ENCODE measurements at regions not wholly inside any gene's neighbourhood (a gene's known extent, or its start where the extent isn't known, plus 50 kb on each side); places are given as distances from the start of the nearest gene placed in this dataset.

- Histone ChIP-seq H3K27me3 (replicated peaks; ENCODE audit: insufficient read depth) (no peaks in the 10 kb centered on the region), H3K4me1 (replicated peaks) (no peaks in the 10 kb centered on the region), H3K4me3 (no peak overlapping the region), H3K9me3 (no peaks in the 10 kb centered on the region), H3K36me3 (no peaks in the 10 kb centered on the region), H3K27ac (no peak overlapping the region)
- intact Hi-C loops (cut with DNase I), result loop anchor here (10.0 kb wide), 1 partner anchor 60 kb away; no protein-coding TSS in a partner anchor
- TF ChIP-seq CTCF (IDR thresholded peaks at IDR 0.05) (no peak), POLR2A (IDR thresholded peaks at IDR 0.05) (no peak), POLR2AphosphoS5 (IDR thresholded peaks at IDR 0.05) (no peak)
- DNase-seq (ENCODE audit: low spot score), result no peak
- WGBS, result 68% methylated on average over 2 of the region's 2 CpGs
Observed at GRCh38 chr9:23444658-23445057, 381.4 kb downstream of the ELAVL2 start.

- DNase-seq (ENCODE audit: low spot score), result no peak
Observed at GRCh38 chr9:23447166-23447565, 378.9 kb downstream of the ELAVL2 start.

GRCh38 chr9:23447944-23448343 is 378.1 kb downstream of the ELAVL2 start:
- H3K4me3 ChIP-seq, result no peak overlapping the region
- no peaks in the 10 kb centered on the region for H3K4me1 ChIP-seq (replicated peaks)
- H3K27ac ChIP-seq, result no peak overlapping the region
- no peaks in the 10 kb centered on the region for H3K9me3 ChIP-seq
- H3K27me3 ChIP-seq (replicated peaks; ENCODE audit: insufficient read depth), result no peaks in the 10 kb centered on the region
- TF ChIP-seq POLR2A (IDR thresholded peaks at IDR 0.05) (no peak), CTCF (IDR thresholded peaks at IDR 0.05) (no peak), POLR2AphosphoS5 (IDR thresholded peaks at IDR 0.05) (no peak)
- intact Hi-C loops (cut with DNase I), result loop anchor here (10.0 kb wide), 1 partner anchor 57 kb away; no protein-coding TSS in a partner anchor
- DNase-seq (ENCODE audit: low spot score), result no peak
- no peaks in the 10 kb centered on the region for H3K36me3 ChIP-seq
- 75% methylated on average over 4 of the region's 4 CpGs for WGBS

More at GRCh38 chr9:23447166-23447565, 378.9 kb downstream of the ELAVL2 start:
- Histone ChIP-seq H3K27me3 (replicated peaks; ENCODE audit: insufficient read depth) (no peaks in the 10 kb centered on the region), H3K4me1 (replicated peaks) (no peaks in the 10 kb centered on the region), H3K9me3 (no peaks in the 10 kb centered on the region), H3K27ac (no peak overlapping the region), H3K36me3 (no peaks in the 10 kb centered on the region), H3K4me3 (no peak overlapping the region)
- 48% methylated on average over 3 of the region's 3 CpGs for WGBS
- TF ChIP-seq POLR2A (IDR thresholded peaks at IDR 0.05) (no peak), CTCF (IDR thresholded peaks at IDR 0.05) (no peak), POLR2AphosphoS5 (IDR thresholded peaks at IDR 0.05) (no peak)
- intact Hi-C loops (cut with DNase I), result loop anchor here (10.0 kb wide), 1 partner anchor 58 kb away; no protein-coding TSS in a partner anchor

- H3K4me3 ChIP-seq, result no peak overlapping the region
- no peak for DNase-seq (ENCODE audit: low spot score)
- H3K27me3 ChIP-seq (replicated peaks; ENCODE audit: insufficient read depth), result no peaks in the 10 kb centered on the region
- intact Hi-C loops (cut with DNase I), result no loop called here
- 95% methylated on average over 26 of the region's 32 CpGs for WGBS
- TF ChIP-seq CTCF (IDR thresholded peaks at IDR 0.05) (no peak), POLR2A (IDR thresholded peaks at IDR 0.05) (no peak), POLR2AphosphoS5 (IDR thresholded peaks at IDR 0.05) (no peak)
- H3K36me3 ChIP-seq, result no peaks in the 10 kb centered on the region
- no peaks in the 10 kb centered on the region for H3K9me3 ChIP-seq
- H3K4me1 ChIP-seq (replicated peaks), result no peaks in the 10 kb centered on the region
- no peak overlapping the region for H3K27ac ChIP-seq
Observed at GRCh38 chr9:23451802-23452418, 374.1 kb downstream of the ELAVL2 start.

- Histone ChIP-seq H3K9me3 (no peaks in the 10 kb centered on the region), H3K4me1 (replicated peaks) (no peaks in the 10 kb centered on the region), H3K36me3 (no peaks in the 10 kb centered on the region), H3K27ac (no peak overlapping the region), H3K27me3 (replicated peaks; ENCODE audit: insufficient read depth) (no peaks in the 10 kb centered on the region), H3K4me3 (no peak overlapping the region)
- no peak for TF ChIP-seq CTCF (IDR thresholded peaks at IDR 0.05)
- no peak for TF ChIP-seq POLR2A (IDR thresholded peaks at IDR 0.05)
- TF ChIP-seq POLR2AphosphoS5 (IDR thresholded peaks at IDR 0.05), result no peak
- DNase-seq (ENCODE audit: low spot score), result no peak
- intact Hi-C loops (cut with DNase I), result no loop called here
- WGBS, result 88% methylated on average over 4 of the region's 4 CpGs
Observed at GRCh38 chr9:23464275-23464674, 361.8 kb downstream of the ELAVL2 start.

Measured in prostate gland (tissue), 2 donors.